C4-2B (cell line): ENCODE measurements at regions not wholly inside any gene's neighbourhood (a gene's known extent, or its start where the extent isn't known, plus 50 kb on each side); places are given as distances from the start of the nearest gene placed in this dataset.

ENCODE experiments used
- ZFX ChIP-seq: fragments of 450-650 bp; IDR thresholded peaks from 2 replicates; pipeline ENCODE4 v1.6.1; 2017
- TF ChIP-seq, protein P1 (sequence below): fragments of 450-650 bp; conservative IDR thresholded peaks from 2 replicates; pipeline ENCODE4 v1.5.1; 2017; ENCODE audit warnings: mild to moderate bottlenecking

DNA sequence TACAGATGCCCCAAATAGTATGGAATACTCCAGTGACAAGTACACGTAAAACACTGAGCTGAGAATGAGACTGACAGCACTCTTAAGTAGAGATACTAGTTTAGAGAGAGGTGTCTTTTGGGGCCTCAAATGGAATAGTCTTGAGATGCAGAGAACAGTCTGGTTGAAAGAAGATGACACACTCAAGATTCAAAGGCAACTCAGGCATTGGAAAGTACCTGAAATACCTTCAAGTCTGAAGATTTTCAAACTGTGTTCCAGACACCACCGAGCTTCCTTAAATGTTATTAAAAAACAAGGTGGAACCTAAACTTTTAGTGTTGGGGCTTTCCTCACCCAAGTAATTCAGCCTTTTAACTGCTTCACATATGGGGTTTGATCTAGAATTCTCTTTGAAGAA, 437.7 kb downstream of the OMA1 start:
- TF ChIP-seq, protein P1, sequence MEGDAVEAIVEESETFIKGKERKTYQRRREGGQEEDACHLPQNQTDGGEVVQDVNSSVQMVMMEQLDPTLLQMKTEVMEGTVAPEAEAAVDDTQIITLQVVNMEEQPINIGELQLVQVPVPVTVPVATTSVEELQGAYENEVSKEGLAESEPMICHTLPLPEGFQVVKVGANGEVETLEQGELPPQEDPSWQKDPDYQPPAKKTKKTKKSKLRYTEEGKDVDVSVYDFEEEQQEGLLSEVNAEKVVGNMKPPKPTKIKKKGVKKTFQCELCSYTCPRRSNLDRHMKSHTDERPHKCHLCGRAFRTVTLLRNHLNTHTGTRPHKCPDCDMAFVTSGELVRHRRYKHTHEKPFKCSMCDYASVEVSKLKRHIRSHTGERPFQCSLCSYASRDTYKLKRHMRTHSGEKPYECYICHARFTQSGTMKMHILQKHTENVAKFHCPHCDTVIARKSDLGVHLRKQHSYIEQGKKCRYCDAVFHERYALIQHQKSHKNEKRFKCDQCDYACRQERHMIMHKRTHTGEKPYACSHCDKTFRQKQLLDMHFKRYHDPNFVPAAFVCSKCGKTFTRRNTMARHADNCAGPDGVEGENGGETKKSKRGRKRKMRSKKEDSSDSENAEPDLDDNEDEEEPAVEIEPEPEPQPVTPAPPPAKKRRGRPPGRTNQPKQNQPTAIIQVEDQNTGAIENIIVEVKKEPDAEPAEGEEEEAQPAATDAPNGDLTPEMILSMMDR: no peak
- TF ChIP-seq ZFX: no peak
